Prostate gland (tissue), 2 donors: ENCODE measurements at regions not wholly inside any gene's neighbourhood (a gene's known extent, or its start where the extent isn't known, plus 50 kb on each side); places are given as distances from the start of the nearest gene placed in this dataset.

ENCODE experiments used
- DNase-seq: peaks from one replicate; pipeline ENCODE4 v3.0.0-alpha.2; 2019; ENCODE audit warnings: low spot score
- H3K27ac ChIP-seq, 2 donors: fragments of 200-600 bp; sonication (generic); 2 replicates each; pipeline ENCODE4 v1.5.1; 2017 to 2019
- H3K27me3 ChIP-seq: fragments of 200-600 bp; sonication (generic); replicated peaks from 2 replicates; pipeline ENCODE4 v1.5.1; 2019; ENCODE audit not compliant: insufficient read depth
- H3K36me3 ChIP-seq, 2 donors: fragments of 200-600 bp; sonication (generic); 1 replicate in 1 of 2; 2 replicates in 1 of 2; pipeline versions ENCODE4 v1.5.1 to v1.8.1; 2017 to 2019
- H3K4me1 ChIP-seq: fragments of 200-600 bp; sonication (generic); replicated peaks from 2 replicates; pipeline ENCODE4 v1.5.1; 2019
- H3K4me3 ChIP-seq, 2 donors: fragments of 200-600 bp; sonication (generic); 2 replicates each; pipeline ENCODE4 v1.5.1; 2017 to 2019
- H3K9me3 ChIP-seq: fragments of 200-600 bp; sonication (generic); 2 replicates; pipeline ENCODE4 v1.5.1; 2017
- POLR2A ChIP-seq: fragments of 450-650 bp; IDR thresholded peaks from one replicate; pipeline ENCODE4 v1.6.1; 2016; ENCODE audit warnings: antibody characterized with exemption, mild to moderate bottlenecking
- POLR2AphosphoS5 ChIP-seq: sonication (generic); formaldehyde crosslinking; IDR thresholded peaks from one replicate; pipeline ENCODE4 v1.6.1; 2017; ENCODE audit warnings: antibody characterized with exemption
- WGBS: methylation state at CpG from one replicate; pipeline ENCODE4 v1.1.5; 2018; 5-methylcytosine and 5-hydroxymethylcytosine counted together
- intact Hi-C: fragments of 100-400 bp; cut with DNase I; formaldehyde crosslinking; loops from one replicate; pipeline ENCODE4 v1.14.2; 2022
- TF ChIP-seq, protein P1 (sequence below), 4 experiments: fragments of 200-600 bp in 2 of 4; fragments of 450-650 bp in 2 of 4; sonication (generic) in 2 of 4; IDR thresholded peaks; 1 replicate in 3 of 4; 2 replicates in 1 of 4; pipeline ENCODE4 v1.5.1; 2016 to 2019; ENCODE audit warnings: antibody characterized with exemption in 4 of 4, mild to moderate bottlenecking in 2 of 4, moderate library complexity in 2 of 4

DNA sequence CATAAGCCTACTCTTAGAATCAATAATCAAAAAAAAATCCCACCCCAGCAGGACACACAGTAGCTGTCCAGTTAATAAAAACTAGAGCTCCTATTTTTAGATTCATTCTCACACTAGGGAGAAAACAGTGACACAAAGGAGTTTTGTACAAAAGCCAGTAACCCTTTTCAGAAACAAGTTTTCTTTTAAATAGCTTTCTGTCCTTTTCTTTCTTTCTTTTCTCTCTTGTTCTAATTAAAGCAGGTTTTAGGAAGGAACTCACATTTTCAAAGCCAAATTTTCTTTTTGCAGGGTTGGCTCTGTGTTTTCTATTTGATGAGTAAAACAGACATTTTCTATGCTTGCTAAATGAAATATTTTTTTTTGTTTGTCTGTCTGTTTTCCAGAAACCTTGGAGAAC is 1390.7 kb downstream of the FAM181B start:
- no peaks in the 10 kb centered on the region for H3K36me3 ChIP-seq
- H3K4me1 ChIP-seq, result no peaks in the 10 kb centered on the region
- no peaks in the 10 kb centered on the region for H3K27me3 ChIP-seq
- H3K4me3 ChIP-seq, result no peak overlapping the region
- H3K9me3 ChIP-seq, result no peaks in the 10 kb centered on the region
- no peak for DNase-seq
- H3K27ac ChIP-seq, result no peak overlapping the region
- intact Hi-C loops, result no loop called here
- TF ChIP-seq POLR2AphosphoS5 (no peak), POLR2A (no peak)
- TF ChIP-seq, protein P1, sequence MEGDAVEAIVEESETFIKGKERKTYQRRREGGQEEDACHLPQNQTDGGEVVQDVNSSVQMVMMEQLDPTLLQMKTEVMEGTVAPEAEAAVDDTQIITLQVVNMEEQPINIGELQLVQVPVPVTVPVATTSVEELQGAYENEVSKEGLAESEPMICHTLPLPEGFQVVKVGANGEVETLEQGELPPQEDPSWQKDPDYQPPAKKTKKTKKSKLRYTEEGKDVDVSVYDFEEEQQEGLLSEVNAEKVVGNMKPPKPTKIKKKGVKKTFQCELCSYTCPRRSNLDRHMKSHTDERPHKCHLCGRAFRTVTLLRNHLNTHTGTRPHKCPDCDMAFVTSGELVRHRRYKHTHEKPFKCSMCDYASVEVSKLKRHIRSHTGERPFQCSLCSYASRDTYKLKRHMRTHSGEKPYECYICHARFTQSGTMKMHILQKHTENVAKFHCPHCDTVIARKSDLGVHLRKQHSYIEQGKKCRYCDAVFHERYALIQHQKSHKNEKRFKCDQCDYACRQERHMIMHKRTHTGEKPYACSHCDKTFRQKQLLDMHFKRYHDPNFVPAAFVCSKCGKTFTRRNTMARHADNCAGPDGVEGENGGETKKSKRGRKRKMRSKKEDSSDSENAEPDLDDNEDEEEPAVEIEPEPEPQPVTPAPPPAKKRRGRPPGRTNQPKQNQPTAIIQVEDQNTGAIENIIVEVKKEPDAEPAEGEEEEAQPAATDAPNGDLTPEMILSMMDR (IDR thresholded peaks at IDR 0.05), result no peak

- TF ChIP-seq POLR2AphosphoS5 (no peak), POLR2A (no peak)
- TF ChIP-seq, protein P1 (IDR thresholded peaks at IDR 0.05), result no peak
- H3K4me3 ChIP-seq, result no peak overlapping the region
- WGBS, result 58% methylated on average over 1 of the region's 1 CpG
- H3K36me3 ChIP-seq, result no peaks in the 10 kb centered on the region
- H3K27me3 ChIP-seq, result no peaks in the 10 kb centered on the region
- no peaks in the 10 kb centered on the region for H3K4me1 ChIP-seq
- intact Hi-C loops, result no loop called here
- H3K9me3 ChIP-seq, result no peaks in the 10 kb centered on the region
- DNase-seq, result no peak
- no peak overlapping the region for H3K27ac ChIP-seq
Measured at GRCh38 chr11:81340225-81340624, 1393.4 kb downstream of the FAM181B start.

DNA sequence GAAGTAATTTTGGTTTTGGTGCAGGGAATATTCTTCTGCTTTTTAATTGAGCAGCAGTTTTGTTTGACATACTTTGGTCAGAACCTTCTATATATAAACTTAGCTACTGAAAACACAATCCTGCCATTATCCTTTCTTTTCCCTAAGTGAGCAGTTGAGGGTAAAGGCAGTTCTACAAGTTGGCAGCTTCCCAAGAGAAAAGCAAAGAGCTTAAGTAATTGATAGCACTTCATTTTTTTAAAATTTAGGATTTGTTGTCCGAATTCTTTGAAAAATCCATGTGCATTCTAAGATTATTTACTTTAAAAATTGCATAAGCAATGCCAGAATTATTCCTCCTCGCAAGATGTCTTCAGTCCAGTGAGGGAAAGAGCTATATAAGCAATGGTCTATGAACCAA is 1394.1 kb downstream of the FAM181B start:
- intact Hi-C loops, result no loop called here
- H3K36me3 ChIP-seq, result no peaks in the 10 kb centered on the region
- H3K4me3 ChIP-seq, result no peak overlapping the region
- H3K27ac ChIP-seq, result no peak overlapping the region
- no peaks in the 10 kb centered on the region for H3K9me3 ChIP-seq
- WGBS, result 77% methylated on average over 2 of the region's 2 CpGs
- no peak for DNase-seq
- H3K27me3 ChIP-seq, result no peaks in the 10 kb centered on the region
- no peaks in the 10 kb centered on the region for H3K4me1 ChIP-seq
- TF ChIP-seq POLR2AphosphoS5 (no peak), POLR2A (no peak)
- TF ChIP-seq, protein P1 (IDR thresholded peaks at IDR 0.05), result no peak

- Histone ChIP-seq H3K27me3 (no peaks in the 10 kb centered on the region), H3K9me3 (no peaks in the 10 kb centered on the region), H3K4me3 (no peak overlapping the region), H3K4me1 (no peaks in the 10 kb centered on the region), H3K36me3 (no peaks in the 10 kb centered on the region), H3K27ac (no peak overlapping the region)
- TF ChIP-seq, protein P1 (IDR thresholded peaks at IDR 0.05), result no peak
- TF ChIP-seq POLR2AphosphoS5 (no peak), POLR2A (no peak)
- WGBS, result 59% methylated on average over 3 of the region's 3 CpGs
- intact Hi-C loops, result no loop called here
- no peak for DNase-seq
Measured at GRCh38 chr11:81337756-81338155, 1395.9 kb downstream of the FAM181B start.

- no peak overlapping the region for H3K4me3 ChIP-seq
- no peaks in the 10 kb centered on the region for H3K36me3 ChIP-seq
- WGBS, result 58% methylated on average over 2 of the region's 2 CpGs
- no peak for DNase-seq
- H3K4me1 ChIP-seq, result no peaks in the 10 kb centered on the region
- no peaks in the 10 kb centered on the region for H3K9me3 ChIP-seq
- TF ChIP-seq POLR2AphosphoS5 (no peak), POLR2A (no peak)
- TF ChIP-seq, protein P1 (IDR thresholded peaks at IDR 0.05), result no peak
- no peaks in the 10 kb centered on the region for H3K27me3 ChIP-seq
- intact Hi-C loops, result no loop called here
- H3K27ac ChIP-seq, result no peak overlapping the region
Measured at GRCh38 chr11:81332276-81332675, 1401.4 kb downstream of the FAM181B start.
